Astrocyte (in vitro differentiated cells and primary cell): ENCODE measurements at regions not wholly inside any gene's neighbourhood (a gene's known extent, or its start where the extent isn't known, plus 50 kb on each side); places are given as distances from the start of the nearest gene placed in this dataset.

ENCODE experiments used
- EZH2 ChIP-seq: IDR thresholded peaks from 2 replicates; pipeline ENCODE4 v1.6.1; 2012; ENCODE audit warnings: mild to moderate bottlenecking, low read length, inconsistent platforms; ENCODE audit not compliant: insufficient read depth
- TF ChIP-seq, protein P1 (sequence below): IDR thresholded peaks from 2 replicates; pipeline ENCODE4 v1.5.1; 2011; ENCODE audit warnings: low read depth, mild to moderate bottlenecking, inconsistent platforms, low read length, moderate library complexity; ENCODE audit not compliant: insufficient read depth

DNA sequence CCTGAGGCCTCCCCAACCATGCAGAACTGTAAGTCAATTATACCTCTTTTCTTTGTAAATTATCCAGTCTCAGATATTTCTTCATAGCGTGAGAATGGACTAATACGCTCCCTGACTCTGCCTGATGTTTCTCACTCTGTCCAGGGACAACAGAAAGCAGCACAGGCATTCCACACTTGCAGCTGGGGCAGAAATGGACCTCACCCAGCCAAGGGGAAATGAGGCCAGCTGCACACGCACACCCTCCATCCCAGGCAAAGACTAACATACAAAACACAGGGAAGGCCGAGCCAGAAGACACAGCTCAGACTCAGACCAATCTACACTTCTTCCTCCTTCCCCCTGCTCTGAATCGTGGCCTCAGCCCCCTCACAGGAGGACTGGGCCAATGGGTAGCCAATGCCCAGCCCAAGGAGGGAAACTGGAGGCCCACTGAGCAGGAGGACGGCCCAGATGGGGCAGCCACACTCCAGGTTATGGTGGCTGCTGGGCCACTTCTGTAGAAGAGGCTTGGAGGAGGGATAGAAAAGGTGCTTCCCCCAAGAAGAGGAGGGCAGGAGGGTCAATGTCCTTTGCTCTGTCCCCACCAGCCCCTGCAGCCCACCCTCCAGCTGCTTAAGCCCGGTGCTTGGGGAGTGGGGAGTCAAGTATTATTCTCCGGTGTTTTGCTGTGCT is 228.4 kb downstream of the NPHP4 start:
- TF ChIP-seq, protein P1, sequence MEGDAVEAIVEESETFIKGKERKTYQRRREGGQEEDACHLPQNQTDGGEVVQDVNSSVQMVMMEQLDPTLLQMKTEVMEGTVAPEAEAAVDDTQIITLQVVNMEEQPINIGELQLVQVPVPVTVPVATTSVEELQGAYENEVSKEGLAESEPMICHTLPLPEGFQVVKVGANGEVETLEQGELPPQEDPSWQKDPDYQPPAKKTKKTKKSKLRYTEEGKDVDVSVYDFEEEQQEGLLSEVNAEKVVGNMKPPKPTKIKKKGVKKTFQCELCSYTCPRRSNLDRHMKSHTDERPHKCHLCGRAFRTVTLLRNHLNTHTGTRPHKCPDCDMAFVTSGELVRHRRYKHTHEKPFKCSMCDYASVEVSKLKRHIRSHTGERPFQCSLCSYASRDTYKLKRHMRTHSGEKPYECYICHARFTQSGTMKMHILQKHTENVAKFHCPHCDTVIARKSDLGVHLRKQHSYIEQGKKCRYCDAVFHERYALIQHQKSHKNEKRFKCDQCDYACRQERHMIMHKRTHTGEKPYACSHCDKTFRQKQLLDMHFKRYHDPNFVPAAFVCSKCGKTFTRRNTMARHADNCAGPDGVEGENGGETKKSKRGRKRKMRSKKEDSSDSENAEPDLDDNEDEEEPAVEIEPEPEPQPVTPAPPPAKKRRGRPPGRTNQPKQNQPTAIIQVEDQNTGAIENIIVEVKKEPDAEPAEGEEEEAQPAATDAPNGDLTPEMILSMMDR = no peak
- TF ChIP-seq EZH2 = no peak
